Activated naive CD8-positive, alpha-beta T cell treated with anti-CD3 and anti-CD28 coated beads, Interleukin-2, amount 10 ng/mL, durations not matched to agents 7 days and 5 days (primary cell): ENCODE measurements at regions not wholly inside any gene's neighbourhood (a gene's known extent, or its start where the extent isn't known, plus 50 kb on each side); places are given as distances from the start of the nearest gene placed in this dataset.

Experiments used
- ATAC-seq: fragments of 150-1000 bp; cut with Tn5 transposase; one replicate; pipeline ENCODE4 v1.10.0; 2021; ENCODE audit warnings: low read depth, moderate library complexity
- POLR2A ChIA-PET: fragments of 350-600 bp; sonication (Branson Sonifier 250); formaldehyde crosslinking; loops from one replicate; lab custom pipeline; 2021; ENCODE audit warnings: antibody characterized with exemption; lab: Charles Lee
- DNase-seq: peaks from one replicate; pipeline ENCODE4 v3.0.0; 2021
- H3K27ac Mint-ChIP-seq: one replicate; pipeline ENCODE4 v1.8.0; 2022; ENCODE audit warnings: mild to moderate bottlenecking, mixed read lengths
- H3K27me3 Mint-ChIP-seq: one replicate; pipeline ENCODE4 v1.8.0; 2022; ENCODE audit warnings: mild to moderate bottlenecking, moderate library complexity, mixed read lengths
- H3K36me3 Mint-ChIP-seq: one replicate; pipeline ENCODE4 v1.8.0; 2021; ENCODE audit warnings: mild to moderate bottlenecking, mixed read lengths
- H3K4me1 Mint-ChIP-seq: one replicate; pipeline ENCODE4 v1.8.0; 2021; ENCODE audit warnings: mixed read lengths
- H3K4me3 Mint-ChIP-seq: one replicate; pipeline ENCODE4 v1.8.0; 2022; ENCODE audit warnings: mild to moderate bottlenecking, moderate library complexity, mixed read lengths
- H3K9me3 Mint-ChIP-seq: one replicate; pipeline ENCODE4 v1.8.0; 2021; ENCODE audit warnings: mixed read lengths

DNA sequence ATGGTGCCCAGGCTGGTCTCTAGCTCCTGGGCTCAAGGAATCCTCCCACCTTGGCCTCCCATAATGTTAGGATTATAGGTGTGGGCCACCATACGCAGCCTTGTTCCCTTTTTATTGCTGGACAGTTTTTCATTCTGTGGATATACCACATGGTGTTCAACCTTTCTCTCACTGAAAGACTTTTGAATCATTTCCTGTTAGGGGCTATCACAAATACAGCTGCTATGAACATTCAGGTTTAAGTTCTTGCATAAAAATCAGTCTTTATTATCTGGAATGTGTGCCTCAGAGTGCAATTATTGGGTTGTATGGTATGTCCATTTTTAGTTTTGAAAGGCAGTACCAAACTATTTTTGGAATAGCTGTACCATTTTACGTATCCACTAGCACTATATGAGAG is 647.2 kb downstream of the LIG4 start:
- no peaks in the 10 kb centered on the region for H3K9me3 Mint-ChIP-seq
- H3K4me1 Mint-ChIP-seq: no peaks in the 10 kb centered on the region
- H3K27ac Mint-ChIP-seq: no peak overlapping the region
- no peaks in the 10 kb centered on the region for H3K36me3 Mint-ChIP-seq
- ATAC-seq (no peak), DNase-seq (no peak)
- H3K27me3 Mint-ChIP-seq: no peaks in the 10 kb centered on the region
- no peak overlapping the region for H3K4me3 Mint-ChIP-seq
- POLR2A ChIA-PET: no interaction called here

DNA sequence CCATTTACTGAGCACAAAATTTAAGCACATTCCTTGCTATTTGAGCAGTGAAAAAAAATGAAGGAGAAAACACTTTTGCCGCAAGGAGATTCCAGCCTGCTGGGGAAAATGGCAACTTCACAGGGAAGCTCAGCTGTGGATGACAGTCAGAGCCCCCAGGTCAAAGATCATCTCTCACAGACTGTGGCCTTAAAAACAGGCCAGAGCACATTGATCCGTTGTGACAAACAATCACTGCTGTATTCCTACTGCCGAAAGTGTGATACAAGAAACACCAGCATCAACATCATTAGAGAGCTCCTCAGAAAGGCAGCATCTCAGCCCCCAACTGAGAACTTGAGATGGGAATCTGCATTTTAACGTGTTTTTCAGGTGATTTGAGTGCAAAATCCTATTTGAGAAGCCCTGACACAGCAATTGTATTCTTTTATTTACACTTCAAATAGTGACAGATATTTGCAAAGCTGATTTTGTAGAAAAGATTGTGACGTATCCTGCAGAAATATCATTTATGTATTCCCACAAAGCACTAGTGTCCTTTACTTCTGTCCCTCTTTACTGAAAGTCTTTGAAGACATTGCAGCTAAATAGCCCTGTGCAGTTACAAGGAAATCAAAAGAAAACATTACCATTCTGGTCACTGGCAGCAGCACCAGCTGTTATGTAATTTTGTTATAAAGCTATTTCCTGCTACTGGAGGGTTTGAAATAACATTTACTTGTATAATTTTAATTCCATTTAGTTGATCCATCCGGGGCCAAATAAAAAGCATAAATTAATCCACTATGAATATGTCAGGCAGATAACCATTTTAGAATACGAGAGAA is 652.0 kb downstream of the LIG4 start:
- POLR2A ChIA-PET: no interaction called here

DNA sequence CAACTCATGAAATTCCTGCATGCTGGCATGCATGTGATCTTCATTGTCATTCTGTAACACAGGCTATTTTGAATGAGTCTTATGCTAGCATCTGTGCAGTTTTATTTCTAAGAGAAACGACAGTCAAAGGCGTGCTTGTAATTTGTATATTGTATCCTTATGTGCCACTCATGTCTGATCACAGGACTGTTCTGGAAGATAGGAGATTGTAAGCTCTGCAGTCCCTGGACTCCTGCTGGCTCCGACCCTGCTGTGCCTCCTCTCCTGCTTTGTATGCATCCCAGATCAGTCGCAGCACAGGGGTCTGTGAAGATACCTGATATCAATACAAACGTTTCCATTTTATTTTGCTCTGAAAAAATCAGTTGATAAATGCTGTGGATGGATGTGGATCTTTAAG is 653.1 kb downstream of the LIG4 start:
- Mint-ChIP-seq H3K4me1 (no peaks in the 10 kb centered on the region), H3K9me3 (no peaks in the 10 kb centered on the region), H3K27me3 (no peaks in the 10 kb centered on the region), H3K27ac (no peak overlapping the region), H3K36me3 (no peaks in the 10 kb centered on the region), H3K4me3 (no peak overlapping the region)
- DNase-seq (no peak), ATAC-seq (no peak)
- POLR2A ChIA-PET: no interaction called here

More for the DNA sequence above, 652.0 kb downstream of the LIG4 start:
- ATAC-seq (no peak), DNase-seq (no peak)
- H3K9me3 Mint-ChIP-seq: no peaks in the 10 kb centered on the region
- H3K4me1 Mint-ChIP-seq: no peaks in the 10 kb centered on the region
- H3K4me3 Mint-ChIP-seq: no peak overlapping the region
- no peaks in the 10 kb centered on the region for H3K36me3 Mint-ChIP-seq
- no peak overlapping the region for H3K27ac Mint-ChIP-seq
- H3K27me3 Mint-ChIP-seq: no peaks in the 10 kb centered on the region

DNA sequence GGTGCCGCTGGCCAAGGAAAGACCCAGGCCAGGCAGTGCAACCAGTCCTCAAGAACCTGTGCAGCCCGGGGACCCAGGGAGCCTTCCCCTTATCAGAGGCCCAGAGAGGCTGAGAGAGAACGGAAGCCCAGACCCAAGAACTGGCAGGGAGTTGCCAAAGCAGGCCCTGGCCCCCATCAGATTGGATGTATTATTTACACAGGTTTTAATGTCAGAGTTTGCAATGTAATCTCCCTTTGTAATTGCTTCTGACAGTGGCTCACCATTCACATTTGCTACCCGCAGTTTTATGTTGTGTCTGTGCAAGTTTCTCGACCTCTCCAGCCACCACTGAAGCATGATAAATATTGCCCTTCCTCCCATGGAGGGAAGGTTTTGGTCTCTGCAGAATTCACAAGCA is 660.9 kb downstream of the LIG4 start:
- DNase-seq (no peak), ATAC-seq (no peak)
- Mint-ChIP-seq H3K27ac (no peak overlapping the region), H3K4me3 (no peak overlapping the region), H3K27me3 (no peaks in the 10 kb centered on the region), H3K4me1 (no peaks in the 10 kb centered on the region), H3K36me3 (no peaks in the 10 kb centered on the region), H3K9me3 (peaks cover 1% of the 10 kb centered on the region)
- POLR2A ChIA-PET: no interaction called here

DNA sequence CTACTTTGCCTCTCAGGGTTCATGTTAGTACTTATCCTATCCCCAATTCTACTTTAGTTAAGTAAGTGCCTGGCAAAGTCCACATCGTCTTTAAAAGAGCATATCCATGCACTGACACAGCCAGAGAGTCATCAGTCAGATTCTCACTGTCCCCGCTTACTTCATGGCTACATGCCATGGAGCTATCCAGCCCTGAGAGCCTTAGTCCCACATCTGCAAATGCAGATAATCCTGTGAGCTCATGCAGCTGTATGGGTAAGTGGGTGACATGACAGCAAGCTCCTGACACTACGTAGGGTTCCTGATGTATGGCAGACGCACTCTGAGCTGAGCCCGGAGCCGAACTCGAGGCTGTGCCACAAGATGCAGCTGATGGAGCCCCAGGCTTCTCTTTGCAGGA is 661.5 kb downstream of the LIG4 start:
- no peak overlapping the region for H3K4me3 Mint-ChIP-seq
- POLR2A ChIA-PET: no interaction called here
- ATAC-seq (no peak), DNase-seq (no peak)
- H3K27ac Mint-ChIP-seq: no peak overlapping the region
- no peaks in the 10 kb centered on the region for H3K4me1 Mint-ChIP-seq
- H3K36me3 Mint-ChIP-seq: no peaks in the 10 kb centered on the region
- no peaks in the 10 kb centered on the region for H3K27me3 Mint-ChIP-seq
- H3K9me3 Mint-ChIP-seq: peaks cover 1% of the 10 kb centered on the region

DNA sequence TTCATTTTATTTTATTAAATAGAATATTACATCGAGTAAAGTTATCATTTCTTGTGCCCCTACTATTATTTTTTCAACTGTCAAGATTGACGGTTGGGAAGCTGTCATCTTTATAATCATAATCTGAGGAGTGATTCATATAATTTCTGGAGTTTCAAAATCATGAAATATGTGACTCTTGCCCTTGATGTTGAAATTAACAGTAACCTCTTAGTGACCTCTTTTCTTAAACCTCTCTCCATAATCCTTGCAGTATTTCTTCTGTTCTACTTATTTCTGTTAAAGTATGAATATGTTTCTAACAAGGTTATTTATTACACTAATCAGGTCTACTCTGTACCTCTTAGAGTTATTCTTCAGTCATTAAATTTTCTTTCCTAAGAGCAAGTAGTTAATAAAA is 663.8 kb downstream of the LIG4 start:
- H3K4me3 Mint-ChIP-seq: no peak overlapping the region
- H3K4me1 Mint-ChIP-seq: no peaks in the 10 kb centered on the region
- no peaks in the 10 kb centered on the region for H3K36me3 Mint-ChIP-seq

DNA sequence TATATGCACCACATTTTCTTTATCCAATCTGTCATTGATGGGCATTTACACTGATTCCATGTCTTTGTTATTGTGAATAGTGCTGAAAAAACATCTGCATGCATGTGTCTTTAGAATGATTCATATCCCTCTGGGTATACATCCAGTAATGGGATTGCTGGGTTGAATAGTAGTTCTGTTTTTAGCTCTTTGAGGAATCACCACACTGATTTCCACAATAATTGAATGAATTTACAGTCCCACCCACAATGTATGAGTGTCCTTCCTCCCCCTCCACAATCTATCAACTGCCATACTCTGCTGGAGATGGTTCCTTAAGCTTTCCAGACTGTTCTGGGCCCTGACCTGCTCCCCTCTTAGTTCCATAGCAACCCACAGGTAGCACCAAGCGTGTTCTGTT is 667.0 kb downstream of the LIG4 start:
- DNase-seq (no peak), ATAC-seq (no peak)
- no peaks in the 10 kb centered on the region for H3K36me3 Mint-ChIP-seq
- no peaks in the 10 kb centered on the region for H3K27me3 Mint-ChIP-seq
- POLR2A ChIA-PET: no interaction called here
- no peaks in the 10 kb centered on the region for H3K4me1 Mint-ChIP-seq
- H3K4me3 Mint-ChIP-seq: no peak overlapping the region
- peaks cover 1% of the 10 kb centered on the region for H3K9me3 Mint-ChIP-seq
- no peak overlapping the region for H3K27ac Mint-ChIP-seq

More for the DNA sequence above, 663.8 kb downstream of the LIG4 start:
- Mint-ChIP-seq H3K9me3 (no peaks in the 10 kb centered on the region), H3K27me3 (no peaks in the 10 kb centered on the region), H3K27ac (no peak overlapping the region)
- POLR2A ChIA-PET: no interaction called here
- no peak for ATAC-seq
- no peak for DNase-seq

DNA sequence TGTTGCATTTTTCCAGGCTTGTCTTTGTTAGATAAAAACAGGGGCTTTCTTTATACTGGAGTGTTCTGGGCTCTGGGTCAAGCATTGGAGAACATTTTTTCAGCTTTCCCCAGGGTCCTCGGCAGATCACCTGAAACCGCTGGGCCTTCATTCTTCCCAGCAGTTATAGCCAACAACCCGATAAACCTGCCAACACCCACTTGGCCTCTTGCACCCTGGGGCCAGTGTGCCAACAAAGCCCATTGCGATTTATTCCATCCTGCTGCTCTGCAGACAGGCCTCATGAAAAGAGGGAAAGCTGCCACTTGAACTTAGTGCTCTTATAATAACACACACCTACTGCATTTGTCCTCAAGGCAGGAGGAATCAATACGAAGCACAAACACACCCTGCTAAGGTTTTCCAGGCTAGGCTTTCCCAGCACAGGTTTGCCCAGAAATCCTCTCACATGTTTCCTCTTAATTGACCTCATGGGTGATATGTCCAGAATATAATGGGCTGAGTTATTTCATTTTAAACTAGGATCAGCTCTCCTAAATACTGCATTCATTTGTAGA is 669.3 kb downstream of the LIG4 start:
- Mint-ChIP-seq H3K4me1 (no peaks in the 10 kb centered on the region), H3K4me3 (no peak overlapping the region), H3K36me3 (no peaks in the 10 kb centered on the region), H3K27ac (no peak overlapping the region), H3K9me3 (peaks cover 1% of the 10 kb centered on the region), H3K27me3 (no peaks in the 10 kb centered on the region)
- no peak for ATAC-seq
- POLR2A ChIA-PET: no interaction called here
- no peak for DNase-seq

DNA sequence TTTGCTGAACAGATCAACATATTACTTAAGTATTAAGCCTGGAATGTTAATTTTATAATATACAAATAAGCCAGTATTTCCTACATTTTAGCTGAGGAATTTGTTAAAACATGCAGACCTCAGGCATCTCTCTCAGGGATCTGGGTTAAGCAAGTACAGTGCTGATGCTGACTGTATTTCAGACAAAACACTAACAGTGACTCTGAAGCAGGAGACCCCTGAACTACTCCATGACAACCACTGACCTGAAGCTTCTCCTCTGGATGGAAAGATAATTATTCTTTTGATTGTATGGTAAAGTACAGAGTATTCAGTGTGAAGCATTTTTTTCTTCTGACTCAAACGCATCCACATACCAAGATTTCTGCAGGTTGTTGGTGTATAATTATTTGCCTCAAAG is 680.8 kb downstream of the LIG4 start:
- Mint-ChIP-seq H3K36me3 (no peaks in the 10 kb centered on the region), H3K4me1 (no peaks in the 10 kb centered on the region), H3K4me3 (no peak overlapping the region), H3K9me3 (peaks cover 2% of the 10 kb centered on the region), H3K27me3 (no peaks in the 10 kb centered on the region), H3K27ac (no peak overlapping the region)
- ATAC-seq: no peak
- POLR2A ChIA-PET: no interaction called here
- no peak for DNase-seq

DNA sequence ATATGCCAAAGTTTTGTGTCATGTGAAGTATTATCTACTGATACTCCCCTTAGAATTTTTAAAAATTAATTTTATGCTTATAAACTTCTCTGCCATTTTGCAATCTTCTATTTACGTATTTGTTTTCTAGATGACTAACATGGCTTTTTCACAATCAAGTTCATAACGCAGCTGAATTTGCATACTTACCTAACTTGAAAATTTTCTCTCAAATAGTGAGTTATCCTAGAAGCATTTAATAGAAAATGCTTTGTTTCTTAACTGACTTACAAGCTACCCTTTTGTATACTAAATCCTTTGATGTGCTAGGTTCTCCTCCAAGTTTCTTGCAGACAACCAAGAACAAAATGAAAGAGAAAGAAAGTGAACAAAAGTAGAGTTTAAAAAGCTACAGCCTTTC is 683.5 kb downstream of the LIG4 start:
- POLR2A ChIA-PET: no interaction called here
- Mint-ChIP-seq H3K27ac (no peak overlapping the region), H3K36me3 (no peaks in the 10 kb centered on the region), H3K4me1 (no peaks in the 10 kb centered on the region), H3K9me3 (no peaks in the 10 kb centered on the region), H3K27me3 (no peaks in the 10 kb centered on the region), H3K4me3 (no peak overlapping the region)
- no peak for ATAC-seq
- no peak for DNase-seq

DNA sequence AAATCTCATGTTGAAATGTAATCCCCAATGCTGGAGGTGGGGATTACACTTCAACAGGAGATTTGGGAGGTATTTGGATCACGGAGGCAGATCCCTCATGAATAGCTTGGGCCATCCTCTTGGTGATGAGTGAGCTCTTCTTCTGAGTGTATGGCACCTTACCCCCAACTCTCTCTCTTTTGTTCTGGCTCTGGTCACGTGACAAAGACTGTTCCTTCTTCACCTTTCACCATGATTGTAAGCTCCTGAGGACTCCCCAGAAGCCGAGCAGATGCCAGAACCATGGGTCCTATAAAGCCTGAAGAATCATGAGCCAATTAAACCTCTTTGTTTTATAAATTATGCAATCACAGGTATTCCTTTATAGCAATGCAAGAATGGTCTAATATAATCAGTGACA is 684.2 kb downstream of the LIG4 start:
- no peak for DNase-seq
- no peak overlapping the region for H3K27ac Mint-ChIP-seq
- H3K4me1 Mint-ChIP-seq: no peaks in the 10 kb centered on the region
- POLR2A ChIA-PET: no interaction called here
- no peak overlapping the region for H3K4me3 Mint-ChIP-seq
- H3K36me3 Mint-ChIP-seq: no peaks in the 10 kb centered on the region
- ATAC-seq: no peak
- no peaks in the 10 kb centered on the region for H3K27me3 Mint-ChIP-seq
- no peaks in the 10 kb centered on the region for H3K9me3 Mint-ChIP-seq

DNA sequence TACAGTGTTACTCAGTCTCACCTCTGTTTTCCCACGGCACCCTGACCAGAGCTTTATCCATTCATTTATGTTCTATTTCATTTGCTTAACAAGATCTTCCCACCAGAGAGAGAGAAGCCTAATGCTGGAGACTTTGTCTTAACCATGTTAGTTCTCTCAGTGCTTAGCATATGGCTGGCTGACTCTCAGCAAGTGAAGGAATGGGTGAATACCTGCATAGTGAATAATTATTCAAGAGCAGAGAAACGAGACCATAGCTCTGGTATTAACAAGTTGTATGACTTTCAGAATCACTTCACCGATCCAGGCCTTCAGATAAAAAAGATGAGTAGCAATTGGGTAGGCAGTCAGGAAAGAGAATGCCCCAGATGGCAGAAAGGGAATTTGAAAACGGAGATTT is 686.3 kb downstream of the LIG4 start:
- POLR2A ChIA-PET: no interaction called here
- Mint-ChIP-seq H3K36me3 (no peaks in the 10 kb centered on the region), H3K27me3 (no peaks in the 10 kb centered on the region), H3K9me3 (no peaks in the 10 kb centered on the region), H3K4me1 (no peaks in the 10 kb centered on the region), H3K27ac (no peak overlapping the region), H3K4me3 (no peak overlapping the region)
- DNase-seq (no peak), ATAC-seq (no peak)

DNA sequence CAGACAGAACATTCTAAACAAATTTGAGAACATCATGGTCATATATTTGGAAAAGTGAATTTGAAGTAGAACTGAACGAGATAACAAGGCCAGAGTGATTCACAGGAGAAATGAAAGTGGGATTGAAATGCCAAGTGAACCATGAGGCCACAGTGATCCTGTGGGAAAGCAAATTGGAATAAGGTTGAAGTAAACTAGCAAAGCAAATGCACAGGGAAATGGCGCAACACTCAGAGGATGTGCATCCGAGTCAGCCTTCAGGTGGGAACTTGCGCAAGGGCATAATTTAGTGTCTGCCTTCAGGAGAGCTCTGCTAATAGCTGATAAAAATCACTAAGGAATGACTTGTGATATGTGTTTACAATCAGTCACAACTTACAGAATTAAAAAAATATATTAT is 696.6 kb downstream of the LIG4 start:
- POLR2A ChIA-PET: no interaction called here

DNA sequence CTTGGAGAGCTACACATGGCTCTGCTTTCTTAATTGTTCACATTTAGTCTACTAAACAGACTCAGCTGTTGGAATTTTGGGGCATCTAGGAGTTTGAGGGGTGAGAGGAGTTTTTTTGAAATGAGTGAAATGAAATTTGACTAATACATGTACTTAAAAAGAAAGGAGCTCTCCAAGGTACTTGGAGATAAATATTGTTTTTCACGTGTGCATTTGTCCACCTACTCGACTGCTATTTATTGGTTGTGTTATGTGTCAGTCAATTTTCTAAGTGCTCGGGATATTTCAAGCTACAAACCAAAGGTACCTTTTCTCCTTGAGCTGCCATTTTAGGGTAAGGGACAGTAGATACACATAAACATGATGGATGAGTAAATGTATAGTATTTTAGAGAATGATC is 697.0 kb downstream of the LIG4 start:
- H3K27ac Mint-ChIP-seq: no peak overlapping the region
- DNase-seq (no peak), ATAC-seq (no peak)
- peaks cover 7% of the 10 kb centered on the region for H3K9me3 Mint-ChIP-seq
- no peak overlapping the region for H3K4me3 Mint-ChIP-seq
- no peaks in the 10 kb centered on the region for H3K4me1 Mint-ChIP-seq
- H3K36me3 Mint-ChIP-seq: no peaks in the 10 kb centered on the region
- H3K27me3 Mint-ChIP-seq: no peaks in the 10 kb centered on the region
- POLR2A ChIA-PET: no interaction called here

More for the DNA sequence above, 696.6 kb downstream of the LIG4 start:
- Mint-ChIP-seq H3K27ac (no peak overlapping the region), H3K36me3 (no peaks in the 10 kb centered on the region), H3K4me3 (no peak overlapping the region), H3K9me3 (peaks cover 7% of the 10 kb centered on the region), H3K4me1 (no peaks in the 10 kb centered on the region), H3K27me3 (no peaks in the 10 kb centered on the region)
- no peak for ATAC-seq
- no peak for DNase-seq
